HEK293T (cell line): ENCODE measurements at regions not wholly inside any gene's neighbourhood (a gene's known extent, or its start where the extent isn't known, plus 50 kb on each side); places are given as distances from the start of the nearest gene placed in this dataset.

Experiments used
- BHLHE40 ChIP-seq: fragments of 450-650 bp; IDR thresholded peaks from 2 replicates; pipeline ENCODE4 v1.6.1; 2016; ENCODE audit warnings: mild to moderate bottlenecking, moderate library complexity, borderline replicate concordance
- ELF4 ChIP-seq: fragments of 450-650 bp; IDR thresholded peaks from 2 replicates; pipeline ENCODE4 v1.6.1; 2017; ENCODE audit warnings: antibody characterized with exemption
- FOXA1 ChIP-seq: fragments of 450-650 bp; IDR thresholded peaks from 2 replicates; pipeline ENCODE4 v1.6.1; 2016; ENCODE audit warnings: mild to moderate bottlenecking
- FOXK2 ChIP-seq: fragments of 450-650 bp; IDR thresholded peaks from 2 replicates; pipeline ENCODE4 v1.6.1; 2016; ENCODE audit warnings: mild to moderate bottlenecking
- FOXM1 ChIP-seq: fragments of 450-650 bp; IDR thresholded peaks from 2 replicates; pipeline ENCODE4 v1.6.1; 2017; ENCODE audit warnings: mild to moderate bottlenecking, borderline replicate concordance
- HDGF ChIP-seq: fragments of 450-650 bp; IDR thresholded peaks from 2 replicates; pipeline ENCODE4 v1.6.1; 2017; ENCODE audit warnings: antibody characterized with exemption, borderline replicate concordance
- L3MBTL2 ChIP-seq: fragments of 450-650 bp; conservative IDR thresholded peaks from 2 replicates; pipeline ENCODE4 v1.6.1; 2016; ENCODE audit warnings: mild to moderate bottlenecking
- LEF1 ChIP-seq: fragments of 450-650 bp; IDR thresholded peaks from 2 replicates; pipeline ENCODE4 v1.6.1; 2017; ENCODE audit warnings: mild to moderate bottlenecking, borderline replicate concordance
- NFRKB ChIP-seq: fragments of 450-650 bp; IDR thresholded peaks from 2 replicates; pipeline ENCODE4 v1.6.1; 2016; ENCODE audit warnings: mild to moderate bottlenecking, moderate library complexity
- PKNOX1 ChIP-seq: fragments of 450-650 bp; IDR thresholded peaks from 2 replicates; pipeline ENCODE4 v1.6.1; 2016
- TARDBP ChIP-seq: fragments of 450-650 bp; IDR thresholded peaks from 2 replicates; pipeline ENCODE4 v1.6.1; 2016
- ZNF384 ChIP-seq: fragments of 450-650 bp; IDR thresholded peaks from 2 replicates; pipeline ENCODE4 v1.6.1; 2016

GRCh38 chr6:169978615-169979161, 227.3 kb downstream of the ERMARD start:
- TF ChIP-seq LEF1: no peak
- no peak for TF ChIP-seq ZNF384
- no peak for TF ChIP-seq BHLHE40
- TF ChIP-seq FOXM1: no peak
- TF ChIP-seq FOXK2: no peak
- no peak for TF ChIP-seq FOXA1
- TF ChIP-seq PKNOX1: no peak
- TF ChIP-seq ELF4: no peak
- TF ChIP-seq NFRKB: no peak
- no peak for TF ChIP-seq L3MBTL2
- TF ChIP-seq HDGF: no peak
- TF ChIP-seq TARDBP: no peak
